ENCODE measurements at regions not wholly inside any gene's neighbourhood (a gene's known extent, or its start where the extent isn't known, plus 50 kb on each side); places are given as distances from the start of the nearest gene placed in this dataset.

DNA sequence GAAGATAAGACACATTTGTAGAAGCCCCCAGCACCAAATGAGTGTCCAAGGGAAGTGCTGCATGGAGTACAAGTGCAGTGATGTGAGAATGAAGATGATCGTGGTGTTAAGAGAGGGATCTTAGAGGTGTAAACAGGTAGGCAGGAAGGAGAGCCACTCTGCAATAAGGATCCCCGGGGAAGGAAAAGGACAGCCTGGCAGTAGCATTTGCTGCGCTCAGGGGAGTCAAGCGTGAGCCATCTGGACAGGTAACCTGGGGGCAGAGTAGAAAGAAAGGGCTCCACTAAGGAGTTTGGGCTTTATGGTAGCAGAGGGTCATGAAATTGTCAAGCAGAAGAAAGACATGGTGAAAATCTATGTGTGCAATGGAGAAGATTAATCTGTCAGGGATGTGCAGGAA is 587.2 kb downstream of the BUD13 start:
- Mint-ChIP-seq H3K36me3 (ENCODE audit: low read depth) (no peaks in the 10 kb centered on the region), H3K27me3 (ENCODE audit: low read depth, poor library complexity) (no peaks in the 10 kb centered on the region), H3K9me3 (no peaks in the 10 kb centered on the region), H3K4me1 (peaks cover 65% of the 10 kb centered on the region), H3K27ac (no peak overlapping the region), H3K4me3 (no peak overlapping the region)
- DNase-seq: no peak
- no peak for TF ChIP-seq CTCF (IDR thresholded peaks at IDR 0.05)

DNA sequence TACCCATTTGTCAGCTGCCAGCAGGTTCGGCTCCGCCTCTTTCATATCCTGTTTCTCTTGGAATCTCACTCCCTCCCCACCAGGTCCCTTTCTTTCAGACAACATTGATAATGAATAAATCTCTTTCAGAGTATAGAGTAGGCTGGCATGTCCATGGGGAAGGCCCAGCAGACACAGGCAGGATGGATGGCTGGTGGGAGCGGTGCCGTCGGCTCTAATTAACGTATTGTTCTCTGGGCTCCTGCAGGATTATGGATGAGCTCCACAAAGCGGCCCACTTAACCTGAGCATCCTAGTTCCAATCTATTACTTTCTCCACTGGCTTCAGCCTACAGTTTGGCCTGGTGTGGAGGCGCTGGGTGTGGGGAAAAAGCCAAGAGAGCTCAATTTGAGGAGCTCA is 588.0 kb downstream of the BUD13 start:
- peaks cover 65% of the 10 kb centered on the region for H3K4me1 Mint-ChIP-seq
- H3K4me3 Mint-ChIP-seq: no peak overlapping the region
- DNase-seq: no peak
- no peaks in the 10 kb centered on the region for H3K27me3 Mint-ChIP-seq (ENCODE audit: low read depth, poor library complexity)
- no peaks in the 10 kb centered on the region for H3K9me3 Mint-ChIP-seq
- no peak for TF ChIP-seq CTCF (IDR thresholded peaks at IDR 0.05)
- H3K36me3 Mint-ChIP-seq (ENCODE audit: low read depth): no peaks in the 10 kb centered on the region
- H3K27ac Mint-ChIP-seq: no peak overlapping the region

GRCh38 chr11:116182356-116182966 is 590.3 kb downstream of the BUD13 start:
- H3K27me3 Mint-ChIP-seq (ENCODE audit: low read depth, poor library complexity): no peaks in the 10 kb centered on the region
- H3K4me1 Mint-ChIP-seq: peaks cover 69% of the 10 kb centered on the region
- no peak for TF ChIP-seq CTCF (IDR thresholded peaks at IDR 0.05)
- H3K27ac Mint-ChIP-seq: peak overlapping the region; percentile 66
- DNase-seq: no peak
- no peaks in the 10 kb centered on the region for H3K36me3 Mint-ChIP-seq (ENCODE audit: low read depth)
- H3K4me3 Mint-ChIP-seq: no peak overlapping the region
- H3K9me3 Mint-ChIP-seq: no peaks in the 10 kb centered on the region

- no peak for TF ChIP-seq CTCF (IDR thresholded peaks at IDR 0.05)
- Mint-ChIP-seq H3K9me3 (no peaks in the 10 kb centered on the region), H3K4me1 (peaks cover 83% of the 10 kb centered on the region), H3K4me3 (no peak overlapping the region), H3K36me3 (ENCODE audit: low read depth) (no peaks in the 10 kb centered on the region), H3K27ac (peak overlapping the region; percentile 33), H3K27me3 (ENCODE audit: low read depth, poor library complexity) (no peaks in the 10 kb centered on the region)
- DNase-seq: no peak
These were observed 591.8 kb downstream of the BUD13 start for GRCh38 chr11:116180806-116181600.

- Mint-ChIP-seq H3K27ac (no peak overlapping the region), H3K4me3 (no peak overlapping the region), H3K27me3 (ENCODE audit: low read depth, poor library complexity) (no peaks in the 10 kb centered on the region), H3K9me3 (no peaks in the 10 kb centered on the region), H3K4me1 (peaks cover 81% of the 10 kb centered on the region), H3K36me3 (ENCODE audit: low read depth) (no peaks in the 10 kb centered on the region)
- TF ChIP-seq CTCF (IDR thresholded peaks at IDR 0.05): no peak
- DNase-seq: no peak
These were observed 593.4 kb downstream of the BUD13 start for GRCh38 chr11:116179401-116179800.

All from nephron progenitor cell (in vitro differentiated cells).